Left ventricle myocardium inferior (tissue), 1 donor: ENCODE measurements at regions not wholly inside any gene's neighbourhood (a gene's known extent, or its start where the extent isn't known, plus 50 kb on each side); places are given as distances from the start of the nearest gene placed in this dataset.

ENCODE experiments used
- DNase-seq: peaks from one replicate; pipeline ENCODE4 v3.0.0-alpha.2; 2020
- H3K27ac ChIP-seq: fragments of 200-600 bp; replicated peaks from 2 replicates; pipeline ENCODE4 v1.8.0; 2021
- H3K27me3 ChIP-seq: fragments of 200-600 bp; 2 replicates; pipeline ENCODE4 v1.8.0; 2021; ENCODE audit warnings: low read depth
- H3K36me3 ChIP-seq: fragments of 200-600 bp; 2 replicates; pipeline ENCODE4 v1.8.0; 2021
- H3K4me1 ChIP-seq: fragments of 200-600 bp; 2 replicates; pipeline ENCODE4 v1.8.0; 2021
- H3K4me3 ChIP-seq: fragments of 200-600 bp; 2 replicates; pipeline ENCODE4 v1.8.0; 2021; ENCODE audit warnings: mild to moderate bottlenecking, moderate library complexity
- H3K9me3 ChIP-seq: fragments of 200-600 bp; replicated peaks from 2 replicates; pipeline ENCODE4 v1.8.0; 2021
- CTCF ChIP-seq: fragments of 200-600 bp; IDR thresholded peaks from 2 replicates; pipeline ENCODE4 v1.8.0; 2021; ENCODE audit warnings: antibody characterized with exemption, mild to moderate bottlenecking, borderline replicate concordance
- intact Hi-C: fragments of 100-400 bp; cut with micrococcal nuclease; formaldehyde crosslinking; loops from one replicate; pipeline ENCODE4 v1.11.0; 2022
- donor health status: DM: no; HTN: yes; CAD: no; lungs with severe emphysema.

- Histone ChIP-seq H3K27ac (no peak overlapping the region), H3K4me1 (no peaks in the 10 kb centered on the region), H3K9me3 (no peaks in the 10 kb centered on the region), H3K27me3 (no peaks in the 10 kb centered on the region), H3K36me3 (no peaks in the 10 kb centered on the region), H3K4me3 (no peak overlapping the region)
- intact Hi-C loops, result no loop called here
- no peak for TF ChIP-seq CTCF
- no peak for DNase-seq
Measured at GRCh38 chr17:53538129-53538617, 284.6 kb upstream of the KIF2B start.

GRCh38 chr17:53527473-53527872 is 295.3 kb upstream of the KIF2B start:
- no peaks in the 10 kb centered on the region for H3K27me3 ChIP-seq
- intact Hi-C loops, result loop anchor here (10.0 kb wide), 1 partner anchor 347 kb away; no protein-coding TSS in a partner anchor
- no peaks in the 10 kb centered on the region for H3K36me3 ChIP-seq
- no peak overlapping the region for H3K27ac ChIP-seq
- no peak overlapping the region for H3K4me3 ChIP-seq
- no peak for DNase-seq
- no peak for TF ChIP-seq CTCF
- H3K9me3 ChIP-seq, result peaks cover 8% of the 10 kb centered on the region
- H3K4me1 ChIP-seq, result no peaks in the 10 kb centered on the region

GRCh38 chr17:53525590-53525989 is 297.1 kb upstream of the KIF2B start:
- no peak overlapping the region for H3K4me3 ChIP-seq
- no peak overlapping the region for H3K27ac ChIP-seq
- TF ChIP-seq CTCF, result no peak
- intact Hi-C loops, result loop anchor here (10.0 kb wide), 1 partner anchor 349 kb away; no protein-coding TSS in a partner anchor
- H3K36me3 ChIP-seq, result no peaks in the 10 kb centered on the region
- H3K4me1 ChIP-seq, result no peaks in the 10 kb centered on the region
- peaks cover 6% of the 10 kb centered on the region for H3K9me3 ChIP-seq
- DNase-seq, result no peak
- H3K27me3 ChIP-seq, result no peaks in the 10 kb centered on the region

- no peaks in the 10 kb centered on the region for H3K36me3 ChIP-seq
- H3K9me3 ChIP-seq, result peaks cover 14% of the 10 kb centered on the region
- H3K4me3 ChIP-seq, result no peak overlapping the region
- no peak for TF ChIP-seq CTCF
- no peak overlapping the region for H3K27ac ChIP-seq
- H3K4me1 ChIP-seq, result no peaks in the 10 kb centered on the region
- H3K27me3 ChIP-seq, result no peaks in the 10 kb centered on the region
- intact Hi-C loops, result no loop called here
- no peak for DNase-seq
Measured at GRCh38 chr17:53516636-53517035, 306.1 kb upstream of the KIF2B start.

GRCh38 chr17:53499277-53499676 is 323.4 kb upstream of the KIF2B start:
- intact Hi-C loops, result no loop called here
- no peak for DNase-seq
- no peaks in the 10 kb centered on the region for H3K4me1 ChIP-seq
- no peaks in the 10 kb centered on the region for H3K9me3 ChIP-seq
- no peak overlapping the region for H3K4me3 ChIP-seq
- H3K27ac ChIP-seq, result no peak overlapping the region
- no peaks in the 10 kb centered on the region for H3K27me3 ChIP-seq
- H3K36me3 ChIP-seq, result no peaks in the 10 kb centered on the region
- no peak for TF ChIP-seq CTCF
